ENCODE measurements at regions not wholly inside any gene's neighbourhood (a gene's known extent, or its start where the extent isn't known, plus 50 kb on each side); places are given as distances from the start of the nearest gene placed in this dataset.

GRCh38 chr15:99449514-99449913 lies 116.3 kb upstream of the MEF2A start:
- H3K27me3 Mint-ChIP-seq (ENCODE audit: low read depth) = no peaks in the 10 kb centered on the region
- no peak for TF ChIP-seq CTCF (IDR thresholded peaks at IDR 0.05; ENCODE audit: unreplicated experiment)
- DNase-seq (ENCODE audit: low spot score in 2 of 2, unreplicated experiment in 2 of 2) = no peak
- no peak overlapping the region for H3K4me3 Mint-ChIP-seq
- peaks cover 14% of the 10 kb centered on the region for H3K4me1 Mint-ChIP-seq
- H3K27ac Mint-ChIP-seq = no peak overlapping the region
- no peaks in the 10 kb centered on the region for H3K9me3 Mint-ChIP-seq
- no peaks in the 10 kb centered on the region for H3K36me3 Mint-ChIP-seq

GRCh38 chr15:99450896-99451358 lies 114.9 kb upstream of the MEF2A start:
- Mint-ChIP-seq H3K9me3 (no peaks in the 10 kb centered on the region), H3K4me1 (peaks cover 24% of the 10 kb centered on the region), H3K27ac (no peak overlapping the region), H3K36me3 (no peaks in the 10 kb centered on the region), H3K27me3 (ENCODE audit: low read depth) (no peaks in the 10 kb centered on the region), H3K4me3 (no peak overlapping the region)
- DNase-seq (ENCODE audit: low spot score in 2 of 2, unreplicated experiment in 2 of 2) = peak in 1 of 2 experiments; percentile 50
- TF ChIP-seq CTCF (IDR thresholded peaks at IDR 0.05; ENCODE audit: unreplicated experiment) = no peak

- Mint-ChIP-seq H3K27me3 (ENCODE audit: low read depth) (no peaks in the 10 kb centered on the region), H3K4me1 (peaks cover 24% of the 10 kb centered on the region), H3K27ac (no peak overlapping the region), H3K36me3 (no peaks in the 10 kb centered on the region), H3K4me3 (no peak overlapping the region), H3K9me3 (no peaks in the 10 kb centered on the region)
- TF ChIP-seq CTCF (IDR thresholded peaks at IDR 0.05; ENCODE audit: unreplicated experiment) = no peak
- DNase-seq (ENCODE audit: low spot score in 2 of 2, unreplicated experiment in 2 of 2) = peak in 1 of 2 experiments; percentile 34
These were observed 114.3 kb upstream of the MEF2A start for GRCh38 chr15:99451484-99451883.

- no peak overlapping the region for H3K27ac Mint-ChIP-seq
- no peaks in the 10 kb centered on the region for H3K27me3 Mint-ChIP-seq (ENCODE audit: low read depth)
- H3K9me3 Mint-ChIP-seq = no peaks in the 10 kb centered on the region
- no peak for DNase-seq (ENCODE audit: low spot score in 2 of 2, unreplicated experiment in 2 of 2)
- H3K4me1 Mint-ChIP-seq = peaks cover 24% of the 10 kb centered on the region
- H3K4me3 Mint-ChIP-seq = no peak overlapping the region
- TF ChIP-seq CTCF (IDR thresholded peaks at IDR 0.05; ENCODE audit: unreplicated experiment) = no peak
- H3K36me3 Mint-ChIP-seq = no peaks in the 10 kb centered on the region
These were observed 113.8 kb upstream of the MEF2A start for GRCh38 chr15:99452010-99452409.

- H3K27ac Mint-ChIP-seq = no peak overlapping the region
- H3K4me1 Mint-ChIP-seq = peaks cover 24% of the 10 kb centered on the region
- no peaks in the 10 kb centered on the region for H3K27me3 Mint-ChIP-seq (ENCODE audit: low read depth)
- TF ChIP-seq CTCF (IDR thresholded peaks at IDR 0.05; ENCODE audit: unreplicated experiment) = no peak
- H3K36me3 Mint-ChIP-seq = peaks cover 4% of the 10 kb centered on the region
- peak in 1 of 2 experiments; percentile 37 for DNase-seq (ENCODE audit: low spot score in 2 of 2, unreplicated experiment in 2 of 2)
- peaks cover 6% of the 10 kb centered on the region for H3K9me3 Mint-ChIP-seq
- H3K4me3 Mint-ChIP-seq = no peak overlapping the region
These were observed 112.8 kb upstream of the MEF2A start for GRCh38 chr15:99452728-99453636.

Data from mesothelial cell of epicardium (in vitro differentiated cells).